ENCODE measurements at regions not wholly inside any gene's neighbourhood (a gene's known extent, or its start where the extent isn't known, plus 50 kb on each side); places are given as distances from the start of the nearest gene placed in this dataset.

DNA sequence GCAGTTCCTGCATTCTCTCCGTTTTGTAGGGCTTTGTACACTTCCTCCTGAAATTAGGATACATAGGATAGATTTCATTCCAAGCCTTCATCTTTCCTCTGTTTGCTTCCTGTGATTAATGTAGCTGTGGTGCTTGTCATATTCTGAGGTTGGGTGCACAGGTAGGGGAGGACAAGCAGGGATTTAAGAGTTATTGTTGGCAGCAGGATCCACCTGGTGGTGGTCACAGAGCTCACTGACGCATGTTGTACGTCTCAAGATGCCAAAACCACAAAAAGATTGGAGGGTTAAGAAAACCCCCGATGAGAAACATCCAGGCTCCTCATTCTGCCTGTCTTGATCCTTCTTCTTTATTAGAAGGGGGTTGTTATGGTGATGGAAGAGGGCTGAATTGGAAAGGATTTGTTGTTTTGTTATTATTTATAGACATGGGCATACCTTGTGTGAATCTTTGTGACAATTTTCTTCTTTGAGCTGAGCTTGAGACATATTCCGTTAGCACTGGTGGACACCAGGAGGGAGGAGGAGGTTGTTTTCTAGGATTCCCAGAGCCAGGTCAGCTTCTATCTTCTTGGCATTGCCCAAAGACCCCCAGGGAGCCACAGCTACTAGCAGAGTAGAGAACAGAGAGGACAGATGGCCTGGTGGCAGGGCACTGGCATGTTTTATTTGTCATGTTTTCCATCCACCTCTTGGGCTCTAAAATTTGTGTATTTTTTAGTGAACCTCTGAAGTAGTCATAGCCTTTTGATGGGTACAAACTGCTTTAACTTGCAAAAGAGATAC lies 57.7 kb upstream of the LARS2 start:
- DNase-seq, result no peak

DNA sequence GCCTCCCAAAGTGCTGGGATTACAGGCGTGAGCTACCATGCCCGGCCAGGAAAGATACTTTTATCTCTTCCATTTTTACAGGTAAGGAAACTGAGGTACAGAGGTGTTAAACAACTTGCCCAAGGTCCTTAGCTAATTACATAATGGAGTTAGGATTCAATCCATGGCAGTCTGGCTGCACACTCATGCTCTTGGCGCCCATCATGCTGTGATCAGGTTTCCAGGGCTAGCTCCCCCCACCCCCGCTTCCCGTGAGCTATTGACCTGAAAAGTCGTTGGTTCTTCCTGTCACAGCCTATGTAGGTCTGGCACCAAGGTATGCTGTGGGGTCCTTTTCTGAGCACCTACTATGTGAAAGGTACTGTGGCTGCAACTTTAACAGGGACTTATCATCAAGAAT lies 55.9 kb upstream of the LARS2 start:
- no peak for DNase-seq

- DNase-seq, result no peak
Measured at GRCh38 chr3:45332901-45333407, 55.4 kb upstream of the LARS2 start.

GRCh38 chr3:45333549-45333948 lies 54.8 kb upstream of the LARS2 start:
- DNase-seq, result no peak

DNA sequence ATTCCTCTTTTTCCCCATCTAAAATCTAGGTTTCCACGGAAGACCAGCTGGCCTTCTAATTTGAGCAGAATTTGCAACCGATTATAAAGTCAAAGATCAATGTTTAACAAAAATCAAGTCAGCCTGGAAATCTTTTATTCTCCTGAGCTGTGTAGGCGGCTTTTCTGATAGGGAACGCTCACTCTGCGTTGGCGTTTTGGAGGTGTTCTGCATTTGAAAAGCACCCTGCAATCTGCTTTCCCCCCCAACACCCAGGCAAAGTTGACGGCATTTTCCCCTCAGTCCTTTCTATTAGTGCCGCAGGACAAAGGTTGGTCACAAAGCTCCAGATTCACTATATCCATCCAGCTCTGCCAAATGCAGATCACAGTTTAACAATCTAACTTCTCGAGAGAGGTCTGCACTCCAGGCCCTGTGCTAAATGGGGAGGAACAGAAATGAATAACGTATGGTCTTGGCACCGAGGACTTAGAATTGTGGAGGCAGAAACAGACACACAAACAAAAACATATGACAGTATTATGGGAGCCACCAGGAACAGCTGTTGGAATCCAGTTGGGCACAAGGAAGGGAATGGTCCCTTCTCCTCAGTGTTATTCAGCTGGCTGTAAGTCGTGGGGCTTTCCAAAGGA lies 50.4 kb upstream of the LARS2 start:
- DNase-seq, result no peak
